HL-60/S4 treated with retinoic acid at 250 ng/mL for 4 days and 3 days (cell line): ENCODE measurements at regions not wholly inside any gene's neighbourhood (a gene's known extent, or its start where the extent isn't known, plus 50 kb on each side); places are given as distances from the start of the nearest gene placed in this dataset.

Experiments used
- in situ Hi-C: fragments of 300-500 bp; cut with MboI; formaldehyde crosslinking; loops from 2 replicates; pipeline ENCODE4 v1.7.0; 2022; ENCODE audit warnings: low sequenced_read_pairs

- in situ Hi-C loops, result no loop called here
Observed at GRCh38 chr14:76599559-76600287, 161.5 kb upstream of the VASH1 start.

DNA sequence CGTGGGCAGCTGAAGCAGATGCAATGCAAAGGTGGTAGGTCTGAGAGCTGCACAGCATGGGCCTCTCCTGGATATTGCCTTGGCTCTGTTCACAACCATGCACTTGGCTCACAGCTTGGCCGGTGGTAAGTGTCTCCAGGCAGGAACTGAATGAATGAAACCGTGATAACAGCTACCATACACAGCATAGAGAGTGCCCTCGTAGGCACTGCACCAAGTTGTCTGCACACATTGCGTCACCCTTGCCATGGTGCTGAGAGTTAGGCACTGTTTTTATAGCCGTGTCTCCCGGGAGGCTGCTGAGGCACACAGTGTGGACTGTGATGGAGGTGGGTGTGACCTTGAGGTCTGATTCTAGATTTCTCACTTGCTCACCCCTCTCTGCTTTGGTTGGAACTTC lies 157.6 kb upstream of the VASH1 start:
- in situ Hi-C loops, result no loop called here

DNA sequence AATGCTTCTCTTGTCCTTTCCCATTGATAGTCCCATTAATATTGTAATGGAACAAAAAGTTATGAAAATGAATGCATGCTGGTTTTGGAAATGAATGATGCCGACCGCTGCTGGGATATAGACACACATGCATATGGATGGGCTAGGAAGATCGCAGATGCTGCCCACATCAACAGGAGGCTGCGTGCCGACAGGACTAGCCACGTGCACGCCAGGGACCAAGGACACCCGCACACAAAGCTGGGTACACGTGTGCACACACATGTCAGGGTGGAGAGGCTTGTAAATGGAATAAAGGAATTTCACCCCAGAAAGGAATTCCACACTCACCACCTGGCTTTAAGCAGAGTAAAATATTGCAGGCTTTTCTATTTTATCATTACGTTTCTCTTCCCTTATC lies 153.8 kb upstream of the VASH1 start:
- in situ Hi-C loops, result no loop called here

- in situ Hi-C loops, result no loop called here
Observed at GRCh38 chr14:76612654-76613053, 148.6 kb upstream of the VASH1 start.

GRCh38 chr14:76613616-76614015 lies 147.7 kb upstream of the VASH1 start:
- in situ Hi-C loops, result no loop called here

GRCh38 chr14:76615331-76615730 lies 145.9 kb upstream of the VASH1 start:
- in situ Hi-C loops, result no loop called here

- in situ Hi-C loops, result no loop called here
Observed at GRCh38 chr14:76617440-76617839, 143.8 kb upstream of the VASH1 start.

GRCh38 chr14:76636602-76637001 lies 124.7 kb upstream of the VASH1 start:
- in situ Hi-C loops, result loop anchor here (25.0 kb wide), 1 partner anchor 574 kb away; no protein-coding TSS in a partner anchor

DNA sequence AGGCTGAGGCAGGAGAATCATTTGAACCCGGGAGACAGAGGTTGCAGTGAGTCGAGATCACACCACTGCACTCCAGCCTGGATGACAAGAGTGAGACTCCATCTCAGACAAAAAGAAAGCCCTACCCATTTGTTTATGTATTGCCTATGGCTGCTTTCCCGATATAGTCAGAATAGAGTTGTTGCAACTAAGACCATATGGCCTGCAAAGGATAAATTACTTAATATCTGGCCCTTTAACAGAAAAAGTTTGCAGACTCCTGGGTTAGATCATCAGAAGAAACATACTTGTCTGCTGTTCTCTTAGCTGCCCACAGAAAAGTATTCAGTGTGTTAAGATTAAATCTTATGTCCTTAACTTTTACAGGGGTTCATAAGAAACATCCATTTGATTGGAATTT lies 122.4 kb upstream of the VASH1 start:
- in situ Hi-C loops, result loop anchor here (25.0 kb wide), 1 partner anchor 577 kb away; no protein-coding TSS in a partner anchor

DNA sequence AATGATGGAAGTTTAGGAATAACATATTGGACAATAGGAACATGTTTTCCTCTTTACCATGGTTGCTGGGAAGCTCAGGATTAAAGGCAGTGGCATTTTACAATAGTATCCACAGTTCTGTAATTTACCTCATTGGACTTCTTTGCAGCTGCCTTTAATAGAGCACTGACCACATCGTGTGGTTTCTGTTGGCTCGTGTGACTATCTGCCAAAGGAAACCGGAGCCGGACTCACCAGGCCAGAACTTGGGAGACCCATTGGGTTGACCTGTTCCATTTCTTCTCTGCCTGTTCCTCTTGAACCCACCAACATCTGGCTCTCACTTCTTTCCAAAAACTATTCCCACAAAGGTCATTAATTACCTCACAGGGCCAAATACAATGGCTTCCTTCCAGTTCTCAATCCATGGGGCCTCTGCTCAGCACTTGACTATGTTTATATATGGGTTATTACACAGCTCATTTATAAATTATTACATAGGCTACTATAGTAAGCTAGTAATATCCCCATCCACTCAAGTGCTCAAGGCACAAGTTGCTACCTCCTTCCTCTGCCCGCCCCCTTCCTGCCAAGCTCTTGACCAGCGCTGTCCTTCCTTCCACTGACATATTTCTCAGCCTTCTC lies 121.5 kb upstream of the VASH1 start:
- in situ Hi-C loops, result loop anchor here (25.0 kb wide), 1 partner anchor 577 kb away; no protein-coding TSS in a partner anchor

DNA sequence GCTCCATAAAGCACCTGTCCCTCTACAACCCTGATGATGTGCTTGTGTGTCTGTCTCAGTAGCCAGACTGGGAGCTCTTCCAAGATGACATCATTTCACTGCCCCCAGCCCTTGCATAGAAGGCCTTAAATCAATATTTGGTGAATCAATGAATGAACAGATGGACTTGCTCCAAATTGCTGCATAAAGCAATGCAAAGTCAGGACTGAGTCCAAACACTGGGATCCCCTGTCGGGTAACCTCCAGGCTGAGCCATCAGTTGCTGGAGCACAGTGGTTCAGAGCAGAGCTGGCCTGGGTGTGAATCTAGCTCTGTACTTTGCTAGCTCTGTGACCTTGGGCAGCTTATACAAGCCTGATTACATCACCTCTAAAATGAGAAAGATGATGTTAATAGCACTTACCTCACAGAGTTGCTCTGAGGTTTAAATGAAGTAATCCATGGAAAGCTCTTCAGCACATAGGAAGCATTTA lies 120.3 kb upstream of the VASH1 start:
- in situ Hi-C loops, result loop anchor here (25.0 kb wide), 1 partner anchor 579 kb away; no protein-coding TSS in a partner anchor

DNA sequence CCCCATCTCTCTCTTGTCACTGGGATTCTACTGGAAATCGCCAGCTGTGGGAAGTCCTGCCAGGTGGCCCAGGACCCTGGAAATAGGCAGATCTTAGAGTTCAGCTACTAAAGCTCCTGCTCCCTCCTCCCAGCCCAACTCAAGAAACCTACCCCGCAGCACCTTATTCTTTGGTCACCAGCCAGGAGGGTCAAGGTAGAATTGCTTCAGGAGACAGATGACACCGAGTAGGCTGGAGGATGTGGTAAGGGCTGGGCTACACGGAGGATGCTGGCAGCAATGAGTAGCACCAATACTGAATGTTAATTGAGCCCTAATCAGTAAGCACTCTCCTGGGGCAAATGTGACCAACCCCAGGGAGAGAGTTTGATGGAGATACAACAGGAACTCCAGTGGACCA lies 119.7 kb upstream of the VASH1 start:
- in situ Hi-C loops, result loop anchor here (25.0 kb wide), 1 partner anchor 579 kb away; no protein-coding TSS in a partner anchor

GRCh38 chr14:76643887-76644286 lies 117.4 kb upstream of the VASH1 start:
- in situ Hi-C loops, result loop anchor here (25.0 kb wide), 1 partner anchor 582 kb away; no protein-coding TSS in a partner anchor

- in situ Hi-C loops, result loop anchor here (25.0 kb wide), 1 partner anchor 583 kb away; no protein-coding TSS in a partner anchor
Observed at GRCh38 chr14:76644855-76645518, 116.3 kb upstream of the VASH1 start.

GRCh38 chr14:76647697-76648298 lies 113.5 kb upstream of the VASH1 start:
- in situ Hi-C loops, result loop anchor here (25.0 kb wide), 1 partner anchor 585 kb away; no protein-coding TSS in a partner anchor

DNA sequence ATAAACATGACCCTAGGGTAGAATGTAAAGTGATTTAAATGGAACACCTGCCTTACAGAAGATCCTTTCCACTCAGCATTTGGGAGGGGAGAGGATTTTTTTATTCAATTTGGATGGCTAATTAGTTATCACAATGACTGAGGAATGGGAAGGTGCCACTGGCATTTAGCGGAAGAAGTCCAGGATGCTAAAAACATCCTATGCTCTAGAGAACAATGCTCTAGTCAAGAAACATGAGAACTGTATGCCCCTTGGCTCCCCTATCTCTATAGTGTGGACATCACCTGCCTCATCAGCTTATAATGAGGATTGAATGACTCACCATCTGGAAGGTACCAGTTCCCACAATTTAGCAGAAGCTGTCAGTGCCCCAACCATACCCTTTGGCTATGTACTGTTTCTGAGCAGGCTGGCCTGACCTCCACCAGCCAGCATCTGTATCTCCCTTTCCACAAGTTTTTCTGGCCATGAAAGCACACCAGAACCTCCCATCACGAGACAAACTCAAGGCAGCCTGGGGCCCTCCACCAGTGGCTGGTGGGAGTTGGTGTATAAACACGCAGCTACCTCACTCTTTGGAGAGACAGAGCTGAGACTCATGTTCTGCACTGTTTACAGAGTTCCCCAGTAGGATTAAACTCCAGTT lies 109.7 kb upstream of the VASH1 start:
- in situ Hi-C loops, result no loop called here

- in situ Hi-C loops, result no loop called here
Observed at GRCh38 chr14:76653875-76654572, 107.2 kb upstream of the VASH1 start.

DNA sequence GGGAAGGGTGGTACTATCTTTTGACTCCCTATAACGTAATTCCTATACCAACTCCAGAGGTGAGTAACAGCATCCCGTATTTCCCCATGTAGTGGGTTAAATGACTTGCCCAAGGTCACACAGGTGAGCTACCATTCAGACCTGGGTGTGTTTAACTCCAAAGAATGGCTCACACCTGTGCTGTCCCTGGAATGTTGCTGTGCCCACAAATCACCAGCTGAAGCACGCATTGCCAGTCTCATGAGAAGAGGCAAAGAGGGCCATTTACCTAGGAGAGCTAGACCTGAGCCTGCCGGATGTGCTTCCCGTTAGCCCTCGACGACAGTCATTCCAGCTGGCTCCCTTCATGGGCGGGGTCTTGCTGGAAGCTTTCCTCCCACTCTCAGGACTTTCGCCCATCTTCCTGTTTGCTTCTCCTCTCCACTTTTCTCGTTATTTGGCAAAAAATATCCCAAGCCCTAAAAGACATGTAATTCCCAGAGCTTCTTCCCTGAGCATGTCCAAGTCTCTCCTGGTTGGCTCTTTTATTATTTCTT lies 106.6 kb upstream of the VASH1 start:
- in situ Hi-C loops, result no loop called here

- in situ Hi-C loops, result no loop called here
Observed at GRCh38 chr14:76655331-76655730, 105.9 kb upstream of the VASH1 start.

DNA sequence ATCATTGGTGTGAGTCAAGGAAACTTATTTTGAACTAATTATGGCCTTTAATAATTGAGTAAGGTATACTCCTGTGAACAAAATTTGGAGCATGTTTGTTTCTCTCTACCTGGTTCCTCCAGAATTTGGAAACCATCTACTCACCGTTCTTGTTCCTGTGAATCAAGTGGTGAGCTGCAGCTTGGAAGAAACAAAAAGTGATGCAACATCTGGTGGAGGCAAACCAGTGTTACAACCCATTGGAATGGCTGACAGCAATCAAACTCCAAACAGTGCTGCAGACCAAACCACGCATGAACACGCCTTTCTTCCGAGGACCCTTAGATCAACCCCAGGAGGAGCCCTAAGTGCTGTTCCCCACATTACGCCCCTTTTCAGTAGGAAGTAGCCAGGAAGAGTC lies 104.7 kb upstream of the VASH1 start:
- in situ Hi-C loops, result no loop called here
